Ovary (tissue), 3 donors: ENCODE measurements at regions not wholly inside any gene's neighbourhood (a gene's known extent, or its start where the extent isn't known, plus 50 kb on each side); places are given as distances from the start of the nearest gene placed in this dataset.
"Not testable (repeated sequence)": the region's sequence is repeated elsewhere in the genome, so short reads cannot be mapped to it uniquely, and the experiment has no call there.

Experiments
- EP300 ChIP-seq: sonication (generic); formaldehyde crosslinking; IDR thresholded peaks from one replicate; pipeline ENCODE4 v1.6.1; 2017; ENCODE audit warnings: antibody characterized with exemption
- TF ChIP-seq, protein P1 (sequence below), 3 donors: fragments of 450-650 bp in 2 of 3; fragments of 200-600 bp in 1 of 3; IDR thresholded peaks; one replicate each; pipeline versions ENCODE4 v1.5.1 to v1.8.0; 2016 to 2022; ENCODE audit warnings: antibody characterized with exemption in 3 of 3, mild to moderate bottlenecking in 1 of 3
- donor health status: DM: no; HTN: no; CAD: no.

GRCh38 chr1:146729642-146730344 lies 208.3 kb upstream of the NBPF12 start:
- not testable (repeated sequence) for TF ChIP-seq EP300
- TF ChIP-seq, protein P1, sequence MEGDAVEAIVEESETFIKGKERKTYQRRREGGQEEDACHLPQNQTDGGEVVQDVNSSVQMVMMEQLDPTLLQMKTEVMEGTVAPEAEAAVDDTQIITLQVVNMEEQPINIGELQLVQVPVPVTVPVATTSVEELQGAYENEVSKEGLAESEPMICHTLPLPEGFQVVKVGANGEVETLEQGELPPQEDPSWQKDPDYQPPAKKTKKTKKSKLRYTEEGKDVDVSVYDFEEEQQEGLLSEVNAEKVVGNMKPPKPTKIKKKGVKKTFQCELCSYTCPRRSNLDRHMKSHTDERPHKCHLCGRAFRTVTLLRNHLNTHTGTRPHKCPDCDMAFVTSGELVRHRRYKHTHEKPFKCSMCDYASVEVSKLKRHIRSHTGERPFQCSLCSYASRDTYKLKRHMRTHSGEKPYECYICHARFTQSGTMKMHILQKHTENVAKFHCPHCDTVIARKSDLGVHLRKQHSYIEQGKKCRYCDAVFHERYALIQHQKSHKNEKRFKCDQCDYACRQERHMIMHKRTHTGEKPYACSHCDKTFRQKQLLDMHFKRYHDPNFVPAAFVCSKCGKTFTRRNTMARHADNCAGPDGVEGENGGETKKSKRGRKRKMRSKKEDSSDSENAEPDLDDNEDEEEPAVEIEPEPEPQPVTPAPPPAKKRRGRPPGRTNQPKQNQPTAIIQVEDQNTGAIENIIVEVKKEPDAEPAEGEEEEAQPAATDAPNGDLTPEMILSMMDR (IDR thresholded peaks at IDR 0.05), result not testable (repeated sequence)
